Fibroblast of skin of right biceps (primary cell): ENCODE measurements at regions not wholly inside any gene's neighbourhood (a gene's known extent, or its start where the extent isn't known, plus 50 kb on each side); places are given as distances from the start of the nearest gene placed in this dataset.

Experiments used
- DNase-seq: peaks from one replicate; pipeline ENCODE4 v3.0.0-alpha.2; 2013

DNA sequence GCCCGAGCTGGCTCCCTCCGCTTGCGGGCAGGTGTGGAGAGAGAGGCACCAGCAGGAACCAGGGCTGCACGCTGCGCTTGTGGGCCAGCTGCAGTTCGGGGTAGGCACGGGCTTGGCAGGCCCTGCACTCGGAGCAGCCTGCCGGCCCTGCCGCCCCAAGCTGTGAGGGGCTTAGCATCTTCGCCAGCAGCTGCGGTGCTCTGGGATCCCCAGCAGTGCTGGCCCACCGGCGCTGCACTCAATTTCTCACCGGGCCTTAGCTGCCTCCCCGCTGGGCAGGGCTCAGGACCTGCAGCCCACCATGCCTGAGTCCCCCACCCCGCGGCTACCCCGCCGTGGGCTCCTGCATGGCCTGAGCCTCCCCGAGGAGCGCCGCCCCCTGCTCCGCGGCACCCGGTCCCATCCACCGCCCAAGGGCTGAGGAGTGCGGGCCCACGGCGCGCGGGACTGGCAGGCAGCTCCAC is 434.4 kb upstream of the RGPD4 start:
- no peak for DNase-seq

DNA sequence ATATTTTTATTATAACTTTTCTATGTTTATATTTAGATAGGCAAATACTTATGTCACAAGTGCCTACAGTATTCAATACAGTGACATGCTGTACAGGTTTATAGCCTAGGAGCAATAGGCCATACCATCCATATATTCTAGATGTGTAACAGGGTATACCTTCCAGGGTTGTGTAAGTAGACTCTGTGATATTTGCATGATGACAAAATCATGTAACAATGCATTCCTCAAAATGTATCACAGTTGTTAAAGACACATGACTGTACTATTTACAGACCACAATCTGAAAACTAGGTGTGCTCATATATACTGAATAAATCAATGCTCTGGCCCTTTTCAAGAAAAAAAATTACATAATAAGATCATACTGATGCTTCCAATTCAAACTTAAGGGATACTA is 433.2 kb upstream of the RGPD4 start:
- DNase-seq = peak; percentile 55

DNA sequence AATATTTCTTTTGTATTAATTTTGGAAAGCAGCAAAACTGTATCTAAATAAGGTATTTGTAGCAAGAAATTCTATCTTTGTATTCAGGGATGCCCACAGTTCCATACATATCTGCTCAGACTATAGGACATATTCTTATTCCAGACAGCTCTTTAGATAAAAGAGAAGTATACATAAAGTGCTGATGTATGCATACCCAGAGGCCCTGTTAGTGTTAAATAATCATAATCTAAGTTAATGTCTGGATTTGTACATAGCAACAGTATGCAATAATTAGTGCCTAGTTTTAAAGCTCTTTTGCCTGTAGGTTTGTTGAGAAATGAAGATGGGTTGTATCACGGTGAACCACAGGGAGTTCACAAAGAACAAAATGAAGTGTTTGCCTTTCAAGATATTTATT is 428.0 kb upstream of the RGPD4 start:
- no peak for DNase-seq

DNA sequence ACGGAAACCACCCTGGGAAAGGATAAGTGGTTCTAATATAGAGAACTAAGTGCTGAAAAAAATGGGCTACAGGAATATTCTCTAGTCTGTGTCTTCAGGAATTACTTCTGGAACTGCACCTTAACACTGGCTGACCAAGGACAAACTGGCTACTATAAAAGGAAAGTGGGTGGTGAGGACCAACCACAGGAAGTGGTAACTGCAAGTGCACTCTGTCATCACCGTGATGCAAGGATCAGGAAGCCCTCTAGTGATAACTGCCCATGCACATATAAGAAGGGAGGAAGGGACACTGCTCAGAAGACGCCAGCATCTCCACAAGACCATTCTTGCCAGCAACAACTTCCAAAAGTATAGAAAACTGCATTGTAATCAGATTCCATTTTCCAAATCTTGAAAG is 424.4 kb upstream of the RGPD4 start:
- DNase-seq = peak; percentile 7

DNA sequence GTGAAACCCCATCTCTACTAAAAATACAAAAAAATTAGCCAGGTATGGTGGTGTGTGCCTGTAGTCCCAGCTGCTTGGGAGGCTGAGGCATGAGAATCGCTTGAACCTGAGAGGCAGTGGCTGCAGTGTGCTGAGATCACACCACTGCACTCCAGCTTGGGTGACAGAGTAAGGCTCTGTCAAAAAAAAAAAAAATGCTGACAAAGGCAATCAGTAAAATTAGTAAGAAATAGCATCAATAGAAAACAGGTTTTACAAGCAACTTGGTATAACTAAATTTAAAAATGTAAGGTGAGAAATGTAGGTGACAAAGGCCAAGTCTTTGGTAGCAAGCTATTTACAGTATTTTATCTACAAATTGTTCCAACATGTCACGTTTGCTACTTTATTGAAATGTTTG is 421.4 kb upstream of the RGPD4 start:
- DNase-seq = no peak

DNA sequence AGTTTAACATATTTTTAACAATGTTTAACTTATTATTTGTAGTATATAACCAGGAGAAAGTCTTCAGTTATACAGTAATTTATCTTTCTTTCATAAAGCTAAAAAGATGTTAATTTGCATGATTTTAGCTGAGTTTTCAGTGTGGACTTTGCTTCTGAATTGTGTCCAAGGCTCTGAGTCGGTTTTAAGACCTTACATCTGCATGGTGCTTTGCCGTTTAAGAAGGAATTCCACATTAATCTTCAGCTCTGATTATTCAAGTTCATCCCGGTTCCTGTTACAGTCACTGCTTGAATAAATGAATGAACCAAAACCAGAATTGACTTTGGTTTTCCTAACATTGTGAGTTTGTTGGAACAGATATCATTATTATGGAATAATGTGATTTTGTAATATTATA is 419.7 kb upstream of the RGPD4 start:
- no peak for DNase-seq

DNA sequence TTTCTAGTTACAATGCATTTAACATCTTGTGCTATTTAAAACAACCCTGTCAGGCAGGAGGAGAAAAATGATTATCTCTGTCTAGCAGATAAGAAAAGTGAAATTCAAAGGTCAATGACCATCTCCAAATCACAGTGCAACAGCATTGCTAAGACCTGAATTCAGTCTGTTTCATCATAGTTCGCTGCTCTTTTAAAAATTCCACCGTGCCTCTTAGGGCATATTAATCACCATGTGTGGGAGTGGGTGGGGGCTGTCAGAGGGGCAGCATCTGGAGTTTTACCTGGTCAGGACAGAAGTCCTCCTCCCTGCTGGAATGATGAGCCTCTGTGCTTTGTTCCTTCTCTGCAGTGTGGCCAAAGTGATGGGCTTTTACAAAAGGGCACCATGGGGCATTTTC is 418.7 kb upstream of the RGPD4 start:
- no peak for DNase-seq

DNA sequence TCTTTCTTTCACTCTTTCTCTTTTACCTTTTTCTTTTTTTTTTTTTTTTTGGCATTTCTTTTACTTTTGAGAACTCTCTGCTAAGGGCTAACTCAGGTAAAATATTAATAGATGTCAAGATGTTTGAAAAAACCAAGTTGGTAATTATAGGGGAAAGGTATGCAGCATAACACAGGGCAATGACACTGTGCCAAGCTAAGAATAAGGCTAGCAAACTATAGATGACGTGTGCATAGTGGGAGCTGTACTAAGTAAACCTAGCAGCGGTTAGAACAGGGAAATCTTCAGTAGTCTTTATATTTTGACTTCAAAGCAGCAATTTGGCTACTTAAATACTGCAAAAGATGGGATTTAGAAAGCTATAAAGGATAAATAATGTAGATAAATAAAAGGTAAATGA is 415.4 kb upstream of the RGPD4 start:
- DNase-seq = no peak

DNA sequence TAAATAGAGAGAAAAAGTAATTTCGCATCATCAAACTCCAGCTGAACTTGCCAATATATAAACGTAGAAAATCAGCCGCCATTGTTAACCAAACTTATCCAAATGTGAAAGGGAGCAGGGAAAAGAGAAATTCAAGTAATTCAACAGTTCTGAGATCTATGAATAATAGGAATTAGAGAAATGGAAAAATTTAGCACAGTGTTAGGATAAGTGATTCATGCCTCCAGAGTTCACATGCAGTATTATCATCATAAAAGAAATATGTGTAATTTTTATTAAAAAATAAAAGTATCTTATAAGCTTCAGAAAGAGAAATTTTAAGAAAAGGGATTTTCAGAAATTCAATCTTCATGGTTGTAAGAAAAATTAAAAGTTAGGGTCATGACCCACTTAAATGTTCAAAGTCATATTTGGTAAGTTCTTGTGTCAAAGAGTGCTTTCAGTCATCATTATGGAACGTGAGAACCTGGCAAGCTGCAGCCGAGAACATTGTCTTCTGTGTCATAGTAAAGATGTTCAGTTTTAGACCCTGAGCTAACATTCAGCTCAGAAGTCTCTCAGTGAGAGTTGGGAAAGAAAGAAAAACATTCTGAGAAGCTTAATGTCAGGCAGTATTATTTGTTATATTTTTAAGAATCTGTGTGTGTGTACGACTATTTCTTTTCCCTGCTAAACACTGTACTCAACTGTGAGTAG is 414.3 kb upstream of the RGPD4 start:
- peak; percentile 82 for DNase-seq

DNA sequence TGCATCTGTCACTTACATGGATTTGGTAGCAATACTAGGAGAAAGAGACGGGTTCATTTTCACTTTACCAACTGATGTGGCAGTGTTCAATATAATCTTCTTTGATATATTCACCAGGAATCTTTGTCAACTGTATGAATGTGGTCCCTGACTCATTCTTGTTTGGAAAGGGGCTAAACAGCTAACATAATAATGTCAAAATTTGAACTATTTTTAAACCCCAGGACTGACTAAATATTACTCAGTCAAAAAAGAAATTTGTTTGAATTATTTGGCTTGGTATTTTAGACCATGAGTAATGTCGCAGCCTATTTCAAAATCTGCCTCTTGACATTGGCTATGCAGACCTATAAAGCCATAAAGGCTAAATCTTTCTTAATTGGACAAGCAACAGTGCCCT is 413.7 kb upstream of the RGPD4 start:
- peak; percentile 84 for DNase-seq

DNA sequence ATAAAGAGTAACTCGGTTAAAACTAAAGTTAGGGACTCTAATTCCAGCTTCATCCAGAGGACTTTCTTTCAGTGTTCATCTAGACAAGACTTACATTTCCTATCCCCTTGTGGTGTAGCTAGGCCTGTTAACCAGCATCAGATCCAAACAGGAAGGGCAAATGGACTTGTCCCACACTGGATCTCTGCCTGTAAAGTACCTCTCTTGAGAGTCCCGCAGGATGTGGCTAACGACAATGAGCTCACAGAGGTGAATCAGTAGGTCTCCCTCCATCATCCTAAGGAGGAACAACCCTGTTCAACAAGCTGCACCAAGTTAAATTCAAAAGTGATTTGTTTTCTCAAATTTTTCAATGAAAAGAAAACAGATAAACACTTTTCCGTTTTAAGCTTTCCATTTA is 412.3 kb upstream of the RGPD4 start:
- peak; percentile 37 for DNase-seq

DNA sequence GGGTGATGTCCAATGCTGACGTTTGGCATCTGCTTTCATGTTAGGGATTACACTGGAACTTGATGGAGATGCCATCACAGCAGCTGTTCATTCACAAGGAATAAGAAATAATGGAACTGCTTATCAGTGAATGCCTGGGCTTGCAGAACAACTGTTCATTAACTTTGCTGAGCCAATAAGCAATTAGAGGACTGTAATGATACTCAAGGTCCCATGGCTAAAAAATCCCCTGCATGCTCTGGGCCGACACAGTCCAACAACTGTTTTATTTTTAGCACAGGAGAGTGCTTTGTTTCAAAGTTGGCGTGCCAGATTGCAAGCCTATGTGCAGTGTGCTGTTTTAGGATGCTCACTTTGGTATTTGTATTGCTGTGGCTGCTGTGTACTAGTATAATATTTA is 408.0 kb upstream of the RGPD4 start:
- no peak for DNase-seq

DNA sequence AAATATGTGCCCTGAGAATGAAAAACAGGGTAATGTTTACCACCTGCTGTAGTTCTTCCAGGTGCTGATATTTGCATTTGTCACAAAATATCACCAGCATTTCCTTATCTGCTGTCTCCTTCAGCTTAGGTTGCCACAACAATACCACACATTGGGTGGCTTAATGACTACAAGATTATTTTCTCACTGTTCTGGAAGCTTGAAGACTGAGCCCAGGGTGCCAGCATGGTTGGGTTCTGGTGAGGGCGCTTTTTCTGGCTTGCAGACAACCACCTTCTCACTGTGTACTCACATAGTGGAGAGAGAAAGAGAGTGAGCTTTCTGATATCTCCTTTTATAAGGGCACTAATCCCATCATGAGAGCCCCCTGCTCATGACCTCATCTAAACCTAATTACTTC is 407.5 kb upstream of the RGPD4 start:
- DNase-seq = no peak

DNA sequence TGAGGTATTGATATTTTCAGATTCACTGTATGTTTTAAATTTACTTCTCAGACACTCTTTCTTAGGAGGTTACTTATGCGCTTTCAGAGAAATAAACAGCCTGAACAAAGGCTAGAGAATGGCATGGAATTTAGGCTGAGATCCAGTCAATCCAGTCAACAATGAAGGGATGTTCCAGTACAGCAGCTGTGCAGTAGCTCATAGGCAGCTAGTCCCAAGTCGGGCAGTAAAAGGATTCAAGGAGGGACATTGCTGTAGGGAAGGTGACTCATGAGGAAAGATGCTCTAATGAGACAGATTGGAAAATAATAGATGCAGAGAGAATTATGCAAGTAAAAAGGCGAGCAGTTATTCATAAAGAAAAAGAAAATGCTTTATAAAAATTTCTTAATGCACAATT is 397.9 kb upstream of the RGPD4 start:
- no peak for DNase-seq

DNA sequence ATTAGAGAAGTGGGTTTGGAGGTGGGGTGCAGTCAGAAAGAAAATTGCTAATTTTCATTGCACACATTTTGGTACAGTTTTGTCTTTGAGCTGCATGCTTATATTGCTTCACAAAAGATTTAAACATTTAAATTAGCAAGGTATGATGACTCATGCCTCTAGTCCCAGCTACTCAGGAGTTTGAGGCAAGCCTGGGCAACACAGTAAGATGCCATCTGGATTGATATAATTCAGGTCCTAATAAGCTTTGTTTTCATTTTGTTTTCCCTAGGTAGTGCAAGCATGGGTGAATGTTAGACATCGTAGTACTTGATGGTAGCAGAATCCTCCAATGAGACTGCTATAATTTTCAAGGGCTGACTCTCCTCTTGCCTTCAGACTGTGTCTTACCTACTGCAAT is 396.7 kb upstream of the RGPD4 start:
- DNase-seq = no peak

DNA sequence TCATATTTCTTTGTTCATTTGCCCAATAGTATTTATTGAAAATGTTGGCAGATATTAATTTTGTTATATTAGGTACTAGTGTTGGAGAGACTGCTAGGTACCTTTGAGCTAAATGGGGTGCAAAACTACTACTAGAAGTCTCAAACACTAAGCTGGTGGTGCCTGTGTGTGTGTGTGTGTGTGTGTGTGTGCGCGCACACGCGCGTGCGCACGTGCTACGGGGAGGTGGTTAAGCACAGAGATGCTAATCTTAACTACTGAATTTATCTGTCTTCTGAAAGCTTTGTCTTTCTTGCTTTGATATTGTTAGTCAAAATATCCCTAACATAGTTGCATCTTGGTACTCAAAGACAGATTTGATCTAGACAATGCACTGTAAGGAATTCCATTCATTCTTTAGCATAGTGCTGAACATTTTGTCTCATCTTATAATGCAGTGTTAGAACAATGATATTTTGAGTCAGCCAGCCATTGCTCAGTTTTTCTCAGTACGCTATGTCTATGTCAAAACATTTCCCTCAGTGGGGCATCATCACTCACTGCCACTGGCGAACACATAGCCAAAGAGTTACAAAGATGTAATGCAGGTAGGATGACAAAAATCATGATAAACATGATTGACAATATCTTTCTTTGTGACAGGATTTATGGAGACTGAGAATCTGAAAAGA is 396.0 kb upstream of the RGPD4 start:
- no peak for DNase-seq

DNA sequence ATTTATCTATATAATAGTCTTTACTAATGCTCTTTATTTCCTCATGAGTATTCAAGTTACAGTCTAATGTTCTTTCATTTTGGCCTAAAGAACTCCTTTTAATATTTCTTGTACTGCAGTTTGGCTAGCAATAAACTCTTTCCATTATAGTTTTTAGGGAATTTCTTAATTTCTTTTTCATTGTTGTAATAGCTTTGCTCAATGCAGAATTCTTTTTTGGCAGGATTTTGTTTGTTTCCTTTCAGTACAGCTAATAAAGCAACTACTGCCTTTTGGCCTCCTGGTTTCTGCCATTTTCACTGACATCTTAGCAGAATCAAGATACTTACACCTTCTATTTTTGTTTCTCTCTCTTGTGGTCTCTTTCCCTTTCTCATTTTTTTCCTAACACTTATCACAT is 390.4 kb upstream of the RGPD4 start:
- DNase-seq = no peak

DNA sequence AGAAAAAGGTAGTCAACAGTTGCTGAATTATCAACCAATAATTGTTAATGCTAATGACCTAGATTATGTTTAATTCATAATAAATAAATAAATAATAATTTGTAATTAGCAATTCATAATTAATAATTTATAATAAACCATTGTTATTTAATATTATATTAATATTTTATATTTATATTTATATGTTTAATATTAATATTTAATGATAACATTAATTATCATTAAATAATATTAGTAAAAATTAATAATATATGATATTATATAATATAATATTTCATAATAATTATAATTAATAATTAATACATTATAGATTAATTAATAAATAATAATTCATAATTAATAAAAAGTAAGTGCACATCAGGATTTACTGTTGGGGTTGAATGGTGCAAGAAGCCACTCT is 389.4 kb upstream of the RGPD4 start:
- DNase-seq = no peak

DNA sequence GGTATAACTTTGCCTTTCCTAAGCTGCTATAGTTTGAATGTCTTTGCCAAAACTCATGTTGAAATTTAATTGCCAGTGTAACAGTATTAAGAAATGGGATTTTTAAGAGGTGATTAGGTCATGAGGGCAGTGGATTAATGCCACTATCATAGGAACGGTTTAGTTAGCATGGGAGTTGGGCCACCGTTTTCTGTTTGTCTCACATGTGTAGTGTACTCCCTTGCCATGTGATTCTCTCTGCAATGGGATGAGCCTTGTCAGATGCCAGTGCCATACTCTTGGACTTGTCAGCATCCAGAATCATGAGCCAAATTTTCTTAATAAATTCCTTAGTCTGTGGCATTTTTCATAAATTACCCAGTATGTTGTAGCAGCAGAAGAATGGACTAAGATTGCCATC is 388.9 kb upstream of the RGPD4 start:
- no peak for DNase-seq

DNA sequence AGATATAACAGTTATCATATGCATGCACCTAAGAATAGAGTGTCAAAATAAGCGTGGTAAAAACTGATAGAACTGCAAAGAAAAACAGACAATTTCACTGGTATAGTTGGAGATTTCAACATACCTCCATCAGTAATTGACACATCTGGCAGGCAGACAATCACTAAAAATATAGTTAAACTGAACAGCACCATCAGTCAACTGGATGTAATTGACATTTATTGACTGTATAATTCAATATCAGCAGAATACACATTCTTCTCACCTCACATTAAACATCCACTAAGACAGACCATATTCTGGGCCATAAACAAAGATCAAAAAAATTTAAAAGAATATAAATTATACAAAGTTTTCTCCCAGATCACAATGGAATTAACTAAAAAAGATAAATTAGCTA is 378.5 kb upstream of the RGPD4 start:
- DNase-seq = no peak

DNA sequence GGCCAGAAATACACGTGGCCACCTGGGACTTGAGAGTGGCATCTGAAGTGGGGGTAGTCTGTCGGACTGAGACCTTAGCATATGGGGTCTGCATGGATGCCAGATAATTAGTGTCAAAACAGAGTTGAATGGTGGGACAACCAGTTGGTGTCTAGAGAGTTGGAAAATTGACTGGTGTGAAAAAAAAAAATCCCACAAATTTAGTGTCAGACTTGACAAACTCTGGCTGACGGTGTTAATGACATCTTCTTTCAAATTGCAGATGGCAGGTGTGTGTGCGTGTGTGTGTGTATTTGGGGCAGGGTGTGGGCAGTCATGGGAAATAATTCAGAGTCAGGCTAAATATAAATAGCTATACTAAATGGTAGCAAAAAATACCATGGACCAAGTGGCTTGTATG is 365.4 kb upstream of the RGPD4 start:
- DNase-seq = no peak

DNA sequence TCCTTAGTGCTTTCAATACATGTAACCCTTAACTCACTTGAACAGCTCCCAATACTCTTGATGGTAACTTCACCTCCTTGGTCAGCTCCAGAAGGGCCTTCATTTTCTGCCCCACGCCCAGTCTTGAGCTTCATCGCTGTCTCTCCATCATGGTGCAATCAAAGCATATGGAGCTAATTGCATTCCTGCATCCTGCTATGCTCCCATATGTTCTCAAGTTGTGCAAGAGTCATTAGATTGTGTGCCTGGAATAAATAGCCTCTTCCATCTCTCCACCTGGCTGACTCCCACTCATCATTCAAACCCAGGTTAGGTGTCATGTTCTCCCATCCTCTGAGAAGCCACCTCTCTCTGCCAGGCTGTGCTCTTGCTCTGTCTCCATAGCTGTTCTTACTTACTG is 364.5 kb upstream of the RGPD4 start:
- no peak for DNase-seq

DNA sequence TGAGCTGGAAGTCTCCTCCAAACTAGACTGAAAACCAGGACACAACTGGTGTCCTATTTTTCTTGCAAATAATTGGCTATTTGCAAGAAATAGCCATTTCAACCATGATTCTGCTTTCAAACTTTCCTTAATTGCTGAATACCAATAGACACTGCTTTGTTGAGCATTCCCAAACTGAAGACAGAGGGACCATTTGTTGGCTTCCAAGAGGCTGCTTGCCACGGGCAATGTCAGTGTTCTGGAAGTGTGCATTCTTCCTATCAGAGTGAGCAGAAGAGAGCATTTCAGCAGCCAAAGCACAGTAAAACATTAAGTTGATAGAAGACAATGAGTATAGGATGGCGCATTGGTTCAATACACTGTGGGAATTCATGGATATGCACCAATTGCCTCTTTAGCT is 360.5 kb upstream of the RGPD4 start:
- DNase-seq = no peak

DNA sequence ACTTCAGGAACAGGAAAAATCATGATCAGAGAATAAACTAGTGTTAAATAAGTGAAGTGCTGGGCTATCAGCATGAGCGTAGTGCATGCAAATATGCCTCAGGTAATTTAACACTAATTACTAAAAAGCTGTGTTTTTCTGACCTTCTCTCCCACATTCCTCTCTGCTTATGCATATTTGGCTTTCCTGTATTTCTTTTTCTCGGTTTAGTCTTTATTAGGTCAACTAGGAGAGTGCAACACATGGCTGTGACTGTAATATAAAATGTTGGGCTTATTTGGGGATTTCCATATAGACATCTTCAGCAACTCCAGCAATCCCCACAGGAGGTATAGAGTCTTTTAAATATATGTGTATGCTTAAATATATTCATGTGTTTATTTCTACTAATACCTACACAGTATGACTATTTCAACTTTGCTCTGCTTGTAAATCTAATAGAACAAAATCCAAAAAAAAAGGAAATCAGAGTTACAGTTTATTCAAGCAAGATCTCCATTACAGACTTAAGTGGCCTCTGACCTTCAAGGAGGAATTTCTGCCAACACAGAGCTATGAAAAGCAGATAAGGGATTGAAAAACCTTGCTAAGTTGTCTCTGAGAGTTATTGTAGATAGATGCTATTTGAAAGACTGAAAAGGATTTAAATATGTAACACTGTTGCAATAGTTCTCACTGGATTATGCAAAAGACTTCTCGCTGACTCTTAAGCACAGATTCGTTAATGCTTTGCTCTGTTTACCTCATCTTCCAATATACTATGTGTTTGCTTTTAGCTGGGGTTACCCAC is 359.5 kb upstream of the RGPD4 start:
- no peak for DNase-seq
